ENCODE measurements at regions not wholly inside any gene's neighbourhood (a gene's known extent, or its start where the extent isn't known, plus 50 kb on each side); places are given as distances from the start of the nearest gene placed in this dataset.

DNA sequence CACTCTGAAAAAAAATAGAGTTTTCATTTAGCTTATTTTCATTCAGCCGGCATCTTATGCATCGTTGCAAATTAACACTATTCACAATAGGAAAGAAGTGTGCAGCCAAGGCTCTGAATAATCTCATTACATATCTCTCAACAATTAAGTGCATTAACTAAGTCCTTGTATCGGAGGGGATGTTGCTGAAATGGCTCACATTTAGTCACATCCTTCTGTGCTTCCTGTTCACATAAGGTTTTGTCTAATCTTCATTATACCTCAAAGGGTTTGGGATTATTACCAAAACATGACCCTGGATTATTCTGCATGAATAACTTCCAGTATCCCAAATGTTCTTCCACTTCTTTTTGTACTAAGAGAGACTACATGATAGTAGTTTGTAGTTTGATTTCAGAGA is 278.0 kb upstream of the GRIA1 start:
- Histone ChIP-seq H3K23me2 (ENCODE audit: low read depth, low read length) (no peaks in the 10 kb centered on the region), H3K14ac (ENCODE audit: insufficient read length) (no peak overlapping the region), H4K8ac (ENCODE audit: extremely low read depth, insufficient read depth, low read length) (no peak overlapping the region), H3K4me3 (ENCODE audit: extremely low read depth in 1 of 4, insufficient read depth in 2 of 4, low read depth in 3 of 4, low read length in 4 of 4) (no peak overlapping the region), H4K20me1 (replicated peaks in 1 of 2; ENCODE audit: control insufficient read depth in 1 of 2, insufficient read depth in 2 of 2, low read length in 2 of 2) (no peaks in the 10 kb centered on the region), H3K27ac (ENCODE audit: low read depth, low read length) (no peak overlapping the region), H2BK20ac (ENCODE audit: low read length) (no peak overlapping the region), H3K79me1 (ENCODE audit: low read depth, low read length) (no peaks in the 10 kb centered on the region), H3K36me3 (ENCODE audit: control insufficient read depth in 2 of 4, insufficient read depth in 4 of 4, low read length in 3 of 4) (no peaks in the 10 kb centered on the region), H4K91ac (replicated peaks; ENCODE audit: insufficient read length, low read length) (no peak overlapping the region), H4K5ac (ENCODE audit: insufficient read length, low read depth, low read length) (no peak overlapping the region), H3K9ac (replicated peaks in 1 of 4; ENCODE audit: extremely low read depth in 1 of 4, low read depth in 3 of 4, low read length in 3 of 4) (no peak overlapping the region), H2BK15ac (ENCODE audit: low read length) (no peak overlapping the region), H3K27me3 (replicated peaks in 1 of 4; ENCODE audit: control insufficient read depth in 3 of 4, extremely low read depth in 1 of 4, insufficient read depth in 3 of 4, low read length in 3 of 4) (no peaks in the 10 kb centered on the region), H3K56ac (replicated peaks; ENCODE audit: insufficient read length, low read depth, low read length) (no peak overlapping the region), H3K79me2 (ENCODE audit: control insufficient read depth in 1 of 2, insufficient read depth in 2 of 2, low read length in 2 of 2) (no peaks in the 10 kb centered on the region), H3K9me3 (ENCODE audit: insufficient read depth in 2 of 2, low read depth in 1 of 2, low read length in 1 of 2) (no peaks in the 10 kb centered on the region), H3K4me1 (replicated peaks in 1 of 4; ENCODE audit: control insufficient read depth in 3 of 4, insufficient read depth in 4 of 4, low read length in 3 of 4) (peaks cover 0 to 2% (median 0%) of the 10 kb centered on the region in 4 experiments; a peak in 1 of 7 replicates), H2AK5ac (ENCODE audit: low read depth, low read length) (no peak overlapping the region), H2BK12ac (ENCODE audit: low read depth, low read length) (no peak overlapping the region), H2BK5ac (ENCODE audit: low read depth, low read length) (no peak overlapping the region), H3K18ac (ENCODE audit: extremely low read depth, low read length) (no peak overlapping the region), H3K4me2 (ENCODE audit: insufficient read depth in 1 of 2, low read depth in 2 of 2, low read length in 2 of 2) (no peak overlapping the region), H3K4ac (replicated peaks; ENCODE audit: insufficient read length, low read depth, low read length) (no peak overlapping the region), H2AFZ (ENCODE audit: low read length) (no peak overlapping the region), H3K23ac (ENCODE audit: insufficient read length) (no peak overlapping the region), H2BK120ac (replicated peaks; ENCODE audit: low read depth, low read length) (no peak overlapping the region)
- no peak for TF ChIP-seq BACH1 (IDR thresholded peaks at IDR 0.05; ENCODE audit: low read length)
- TF ChIP-seq RXRA (IDR thresholded peaks at IDR 0.05; ENCODE audit: insufficient read depth, low read depth, low read length), result no peak
- no peak for TF ChIP-seq NRF1 (IDR thresholded peaks at IDR 0.05; ENCODE audit: low read depth, low read length)
- no peak for TF ChIP-seq CTBP2 (IDR thresholded peaks at IDR 0.05; ENCODE audit: borderline replicate concordance, insufficient read depth, insufficient read length, low read length)
- no peak for TF ChIP-seq GABPA (IDR thresholded peaks at IDR 0.05; ENCODE audit: borderline replicate concordance, insufficient read depth, low read length)
- TF ChIP-seq CTCF (IDR thresholded peaks at IDR 0.05; ENCODE audit: control extremely low read depth in 1 of 3, insufficient read depth in 1 of 3, low read depth in 1 of 3, low read length in 3 of 3), result no peak
- TF ChIP-seq SIX5 (IDR thresholded peaks at IDR 0.05; ENCODE audit: low read depth, low read length), result no peak
- TF ChIP-seq SP2 (IDR thresholded peaks at IDR 0.05; ENCODE audit: low read length), result no peak
- no peak for TF ChIP-seq MAX (IDR thresholded peaks at IDR 0.05)
- no peak for TF ChIP-seq JUND (IDR thresholded peaks at IDR 0.05; ENCODE audit: low read length)
- no peak for TF ChIP-seq SUZ12 (IDR thresholded peaks at IDR 0.05; ENCODE audit: low read length)
- TF ChIP-seq SP4 (IDR thresholded peaks at IDR 0.05; ENCODE audit: low read length), result no peak
- CTCF ChIA-PET (ENCODE audit: partially characterized antibody), result no interaction called here
- 95% methylated on average over 3 of the region's 3 CpGs; no CpG with 5 or more reads in 1 of the 2 experiments for WGBS, 2 experiments (ENCODE audit: extremely low coverage in 1 of 2, insufficient coverage in 1 of 2, insufficient read length in 1 of 2, insufficient replicate concordance in 2 of 2, low coverage in 1 of 2, low lambda C conversion rate in 2 of 2, missing lambda C conversion rate in 1 of 2)
- DNase-seq (ENCODE audit: low read depth in 1 of 2, low spot score in 2 of 2) (no peak), FAIRE-seq (no peak)
- POLR2A ChIA-PET (ENCODE audit: partially characterized antibody), result no interaction called here
